ENCODE measurements at regions not wholly inside any gene's neighbourhood (a gene's known extent, or its start where the extent isn't known, plus 50 kb on each side); places are given as distances from the start of the nearest gene placed in this dataset.
"Not testable (repeated sequence)": the region's sequence is repeated elsewhere in the genome, so short reads cannot be mapped to it uniquely, and the experiment has no call there.

DNA sequence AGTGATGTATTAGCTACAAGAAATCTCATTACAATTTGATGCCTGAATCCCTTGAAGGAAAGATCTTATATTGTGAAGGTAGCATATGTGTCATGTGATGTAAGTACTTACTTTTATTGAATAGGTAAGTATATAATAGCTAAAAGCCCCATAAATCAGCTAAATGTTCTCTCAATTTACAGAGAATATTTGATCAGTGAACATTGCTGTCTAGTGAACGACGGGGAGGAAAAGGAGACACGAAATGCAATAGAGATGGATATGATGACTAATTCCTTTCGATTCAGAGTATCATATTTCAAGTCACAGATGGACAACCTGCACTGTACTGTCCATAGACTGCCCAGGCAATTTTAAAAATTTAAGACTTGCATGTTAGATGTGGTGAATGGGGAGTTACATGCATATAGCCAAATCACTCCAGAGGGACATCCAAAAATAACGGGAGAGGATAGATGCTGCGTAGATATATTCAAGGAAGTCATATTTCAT, 462.1 kb upstream of the CDIN1 start:
- DNase-seq = no peak

DNA sequence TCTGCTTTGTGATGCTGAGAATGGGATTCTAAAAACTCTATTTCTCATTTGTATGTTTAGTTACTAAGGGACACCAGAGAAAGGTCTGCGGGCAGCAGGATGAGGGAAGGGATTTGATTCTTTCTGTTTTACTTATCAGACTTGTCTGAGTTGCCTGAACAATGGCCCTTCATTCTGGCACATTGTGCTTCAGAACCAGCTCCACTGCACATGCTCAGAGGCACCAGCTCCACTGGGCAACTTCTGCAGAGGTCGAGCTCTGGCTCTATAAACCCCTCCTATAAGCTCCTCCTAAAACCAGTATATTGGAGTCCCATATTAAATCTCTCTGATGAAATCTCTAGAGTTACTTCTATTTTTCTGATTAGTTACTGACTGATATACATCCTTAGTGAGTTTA, 453.2 kb upstream of the CDIN1 start:
- no peak for DNase-seq

DNA sequence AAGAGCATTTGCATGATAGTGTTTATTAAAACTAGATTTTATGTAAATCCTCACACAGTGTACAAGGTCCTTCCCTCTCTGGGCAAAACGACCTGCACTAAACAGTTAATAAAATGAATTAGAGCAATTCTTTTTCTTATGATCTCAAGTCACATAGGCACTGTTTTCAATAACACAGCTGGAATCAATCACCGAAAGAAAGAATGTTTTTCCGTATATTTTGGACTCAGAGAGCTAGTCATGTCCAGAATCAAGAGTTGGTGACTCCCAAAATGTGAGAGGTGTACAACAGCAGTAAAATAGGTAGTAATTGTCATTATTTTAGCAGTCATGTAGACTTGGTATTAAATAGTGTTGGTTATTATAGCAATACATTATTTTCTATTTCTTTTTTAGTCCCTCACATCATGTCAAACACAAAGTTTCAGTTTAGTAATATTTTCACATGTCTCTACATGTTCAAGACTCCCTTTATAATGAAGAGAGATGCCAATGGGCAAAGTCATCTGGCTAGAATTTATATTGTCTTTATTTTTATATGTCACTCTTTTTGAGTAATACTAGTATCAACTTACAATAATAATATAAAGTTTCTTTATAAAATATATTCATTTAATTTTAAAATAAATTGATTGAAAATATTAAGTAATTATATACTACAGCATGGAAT, 448.6 kb upstream of the CDIN1 start:
- DNase-seq = no peak

DNA sequence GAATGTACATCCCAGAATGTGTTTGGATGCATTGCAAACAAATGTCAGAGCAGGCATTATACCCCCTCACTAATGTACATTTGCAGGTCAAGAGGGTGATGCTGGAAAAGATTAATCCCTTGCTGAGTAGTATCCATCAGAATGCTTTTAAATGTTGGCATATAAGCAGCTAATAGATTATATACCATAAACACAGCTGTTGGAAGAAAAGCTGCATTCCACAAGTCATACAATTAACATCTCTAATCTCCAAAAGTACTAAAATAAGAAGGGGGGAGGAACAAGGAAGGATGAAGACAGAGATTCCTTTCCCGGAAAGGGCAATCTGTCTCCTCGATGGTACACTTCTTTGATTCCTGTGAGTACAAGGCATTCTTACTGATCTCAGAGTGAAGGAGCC, 445.7 kb upstream of the CDIN1 start:
- DNase-seq = no peak

DNA sequence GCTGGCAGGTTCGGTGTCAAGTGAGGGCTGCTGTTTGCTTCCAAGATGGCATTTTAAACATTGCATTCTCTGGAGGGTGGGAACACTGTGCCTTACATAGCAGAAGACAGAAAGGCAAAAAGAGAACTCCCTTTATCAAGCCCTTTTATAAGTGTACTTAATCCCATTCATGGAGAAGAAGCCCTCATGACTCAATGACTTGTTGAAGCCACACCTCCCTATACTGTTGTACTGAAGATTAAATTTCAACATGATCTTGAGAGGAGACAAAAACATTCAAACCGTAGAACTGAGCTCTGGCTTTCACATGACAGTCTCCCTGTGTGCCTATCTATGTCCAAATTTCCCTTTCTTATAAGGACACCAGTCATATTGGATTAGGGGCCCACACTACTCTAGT, 443.4 kb upstream of the CDIN1 start:
- DNase-seq = no peak

DNA sequence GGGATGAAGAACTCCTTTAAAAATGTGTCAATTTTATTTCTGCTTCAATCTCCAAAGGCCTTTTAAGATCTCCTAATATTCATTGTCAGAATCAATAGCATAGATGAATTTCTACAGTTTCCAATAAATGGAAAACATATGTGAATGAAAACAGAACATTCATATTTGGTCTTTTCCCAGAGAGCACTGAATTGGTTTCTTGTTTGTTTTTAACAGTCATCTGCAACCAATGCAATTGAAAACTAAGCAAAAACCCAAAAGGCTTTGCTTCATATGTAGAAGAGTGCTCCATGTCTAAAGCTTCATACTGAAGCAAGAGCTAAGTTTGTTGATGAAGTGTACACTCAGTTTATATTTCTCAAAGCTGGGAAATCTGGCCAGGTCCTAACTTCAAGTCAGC, 426.5 kb upstream of the CDIN1 start:
- no peak for DNase-seq

DNA sequence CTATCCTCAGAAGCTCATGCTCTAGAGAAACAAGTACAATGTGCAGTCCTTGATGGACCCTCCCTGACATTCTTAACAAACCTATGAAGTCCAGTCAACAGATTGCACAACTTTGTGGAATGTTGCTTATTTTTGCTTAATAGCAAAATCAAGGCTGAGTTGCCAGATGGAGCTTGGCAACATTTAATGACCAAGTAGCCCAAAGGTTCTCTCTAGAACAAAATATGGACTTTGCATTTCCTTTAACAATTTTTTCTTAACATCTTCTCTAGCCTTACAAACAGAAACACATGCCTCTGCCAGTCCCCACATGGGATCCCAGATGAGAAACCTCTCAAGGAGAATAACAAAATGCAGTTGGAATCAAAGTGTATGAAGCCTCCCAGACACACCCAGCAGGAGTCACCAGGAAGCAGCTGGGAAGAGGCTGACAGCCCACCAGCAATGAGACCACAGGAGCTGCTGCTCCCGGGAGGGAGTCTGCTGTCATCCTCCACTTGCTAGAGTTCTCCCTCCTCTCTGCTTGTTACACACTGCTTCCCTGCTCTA, 422.5 kb upstream of the CDIN1 start:
- no peak for DNase-seq

DNA sequence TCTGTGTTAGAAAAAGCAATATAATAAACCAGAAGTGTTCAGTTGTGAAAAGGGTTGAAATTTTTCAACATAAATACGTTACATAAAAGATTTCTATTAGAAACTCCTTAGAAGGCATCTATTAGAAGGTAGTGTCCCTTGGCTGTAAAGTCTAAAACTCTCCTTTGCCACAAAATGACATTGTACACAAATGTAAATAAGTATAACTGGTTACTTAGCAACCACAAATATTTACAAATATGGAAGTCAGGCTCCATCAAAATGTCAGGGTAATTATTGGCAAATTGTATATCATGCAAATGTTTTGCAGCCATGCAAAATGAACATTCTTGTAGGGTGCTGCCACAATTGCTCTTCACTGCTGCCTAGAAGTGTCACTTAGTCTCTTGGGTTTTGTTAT, 419.1 kb upstream of the CDIN1 start:
- DNase-seq = no peak

DNA sequence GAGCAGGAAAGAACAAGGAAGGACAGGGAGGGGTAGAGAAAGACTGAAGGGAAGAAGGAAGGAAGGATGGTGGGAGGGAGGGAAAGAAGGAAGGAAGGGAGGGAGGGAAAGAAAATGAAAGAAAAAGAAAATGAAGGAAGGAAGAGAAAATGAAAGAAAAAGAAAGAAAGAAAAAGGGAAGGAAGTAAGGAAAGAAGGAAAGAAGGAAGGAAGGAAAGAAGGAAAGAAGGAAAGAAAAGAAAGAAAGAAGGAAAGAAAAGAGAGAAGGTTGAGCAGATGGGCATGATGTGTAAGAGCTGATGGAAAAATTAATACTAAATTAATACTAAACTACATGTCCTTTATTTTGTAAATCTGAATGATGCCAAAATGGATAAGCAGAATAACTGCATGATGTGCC, 418.3 kb upstream of the CDIN1 start:
- no peak for DNase-seq

DNA sequence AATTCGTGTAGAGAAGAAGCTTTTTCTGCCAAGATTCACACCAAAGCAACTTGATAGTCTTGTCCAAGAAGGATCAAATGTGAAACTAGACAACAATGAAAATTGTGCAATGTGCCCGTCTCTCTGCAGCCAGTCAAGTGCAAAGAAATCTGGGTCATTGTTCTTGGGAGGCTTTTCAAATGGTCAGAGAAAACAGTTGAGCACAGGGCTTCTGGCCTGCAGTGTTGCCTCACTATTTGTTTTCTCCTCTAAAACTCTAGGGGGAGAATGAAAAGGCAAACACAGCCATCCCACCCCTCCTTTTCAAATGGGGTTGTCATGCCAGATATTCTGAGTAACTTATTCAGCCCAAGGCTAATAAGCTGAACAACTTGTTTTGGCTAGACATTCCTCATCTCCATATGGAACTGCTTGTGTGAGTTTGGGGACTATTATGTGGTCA, 417.6 kb upstream of the CDIN1 start:
- no peak for DNase-seq

DNA sequence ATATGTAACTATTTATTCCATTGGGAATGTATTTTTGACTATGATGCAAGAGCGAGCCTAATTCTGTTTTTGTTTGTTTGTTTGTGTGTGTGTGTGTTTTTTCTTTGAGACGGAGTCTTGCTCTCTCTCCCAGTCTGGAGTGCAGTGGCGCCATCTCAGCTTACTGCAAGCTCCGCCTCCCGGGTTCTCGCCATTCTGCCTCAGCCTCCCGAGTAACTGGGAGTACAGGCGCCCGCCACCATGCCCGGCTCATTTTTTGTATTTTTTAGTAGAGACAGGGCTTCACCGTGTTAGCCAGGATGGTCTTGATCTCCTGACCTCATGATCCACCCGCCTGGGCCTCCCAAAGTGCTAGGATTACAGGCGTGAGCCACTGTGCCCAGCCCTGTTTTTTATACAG, 415.4 kb upstream of the CDIN1 start:
- DNase-seq = not testable (repeated sequence)

DNA sequence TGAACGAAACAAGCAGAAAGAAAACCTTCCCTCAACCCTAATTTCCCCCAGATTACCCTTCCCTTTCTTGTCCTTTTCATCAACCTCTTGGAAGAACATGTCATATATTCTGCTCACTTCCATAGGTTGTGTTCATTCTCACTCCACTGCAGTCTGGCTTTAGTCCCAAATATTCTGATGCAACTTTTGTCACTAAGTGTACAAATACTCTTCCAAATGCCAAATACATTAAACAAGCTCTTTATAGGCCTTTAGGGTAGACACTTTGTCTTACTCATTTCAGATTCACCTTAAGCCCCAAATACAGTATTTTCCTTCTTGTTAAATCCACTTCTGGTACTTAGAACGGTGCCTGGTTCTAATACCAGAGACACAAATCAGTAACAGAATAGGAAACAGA, 406.5 kb upstream of the CDIN1 start:
- no peak for DNase-seq

DNA sequence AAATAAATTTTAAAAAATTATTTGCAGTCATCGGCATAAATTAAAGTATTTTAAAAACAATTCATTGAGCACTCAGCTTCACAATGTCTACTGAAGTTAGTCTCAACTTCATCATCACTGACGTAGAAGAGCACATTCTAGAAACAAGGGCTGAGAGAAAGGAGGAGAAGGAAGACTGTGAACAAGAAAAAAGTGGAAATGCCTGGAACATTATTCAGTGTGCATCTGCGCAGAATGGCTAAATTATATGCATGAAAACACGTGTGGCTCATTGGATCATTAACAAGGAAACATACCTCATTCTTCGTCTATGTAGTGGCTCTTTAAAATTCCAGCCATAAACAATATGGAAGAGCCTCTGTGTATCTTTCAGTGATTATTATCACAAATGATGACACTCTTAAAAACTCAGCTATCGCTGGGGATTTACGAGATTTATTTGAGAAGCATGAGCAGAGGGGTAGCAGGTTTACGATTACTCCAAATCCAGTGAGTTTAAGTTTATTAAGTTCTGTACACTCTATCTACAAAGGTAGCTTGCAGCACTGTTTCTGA, 404.2 kb upstream of the CDIN1 start:
- no peak for DNase-seq

DNA sequence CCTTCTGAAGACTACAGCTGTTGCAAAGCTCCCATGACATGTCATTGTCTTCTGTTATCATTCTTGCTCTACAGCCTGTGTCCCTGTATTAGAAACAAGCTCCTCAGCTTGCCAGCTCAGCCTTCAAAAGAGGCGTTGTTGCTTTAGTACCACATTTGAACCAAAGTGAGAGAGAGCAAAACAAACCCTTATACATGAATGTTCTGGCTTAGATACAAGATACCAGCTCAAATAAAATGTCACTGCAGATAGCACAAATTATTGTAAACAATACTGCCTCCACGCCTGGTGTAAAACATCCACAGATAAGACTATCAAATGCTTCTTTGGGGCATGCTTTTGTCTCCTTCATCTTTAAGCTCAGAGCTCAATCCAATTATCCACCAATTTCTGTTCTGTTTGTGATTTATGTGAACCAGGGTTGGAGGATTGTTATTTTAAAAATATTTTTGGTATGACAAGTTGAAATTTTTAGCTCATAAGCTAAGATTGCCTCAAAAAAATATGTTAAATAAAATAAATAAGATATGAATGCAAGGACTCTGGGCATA, 403.6 kb upstream of the CDIN1 start:
- DNase-seq = no peak

DNA sequence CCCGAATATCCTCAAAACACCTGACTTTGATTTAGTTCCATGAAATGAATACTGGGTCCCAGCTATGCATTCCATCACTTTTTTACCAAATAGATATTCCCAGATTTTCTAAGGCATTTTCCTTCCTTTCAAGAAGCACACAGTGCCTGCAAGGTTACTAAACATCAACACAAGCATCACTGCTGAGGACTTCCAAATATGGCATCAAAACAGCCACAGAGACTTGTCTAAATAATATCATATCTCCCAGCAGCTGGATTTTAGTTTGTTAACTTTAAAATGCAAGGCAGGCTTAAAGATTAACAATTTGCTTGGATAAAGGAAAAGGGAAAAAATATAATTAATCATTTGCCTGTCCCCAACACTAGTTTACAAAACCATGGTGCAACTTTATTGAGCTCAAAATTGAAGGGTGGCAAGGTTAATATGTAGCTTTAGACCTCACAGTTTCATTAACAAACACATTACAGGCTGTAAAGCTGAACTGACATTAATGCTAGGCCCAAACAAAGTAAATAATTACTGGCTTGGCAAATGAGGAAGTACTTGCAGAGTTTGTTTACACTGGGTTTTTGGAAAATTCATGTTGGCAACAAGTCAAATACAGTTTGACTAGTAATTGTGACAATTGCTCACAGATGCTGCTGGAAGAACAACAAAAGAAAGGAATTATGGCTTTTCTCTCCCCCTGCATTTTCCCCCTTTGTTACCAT, 401.7 kb upstream of the CDIN1 start:
- no peak for DNase-seq

DNA sequence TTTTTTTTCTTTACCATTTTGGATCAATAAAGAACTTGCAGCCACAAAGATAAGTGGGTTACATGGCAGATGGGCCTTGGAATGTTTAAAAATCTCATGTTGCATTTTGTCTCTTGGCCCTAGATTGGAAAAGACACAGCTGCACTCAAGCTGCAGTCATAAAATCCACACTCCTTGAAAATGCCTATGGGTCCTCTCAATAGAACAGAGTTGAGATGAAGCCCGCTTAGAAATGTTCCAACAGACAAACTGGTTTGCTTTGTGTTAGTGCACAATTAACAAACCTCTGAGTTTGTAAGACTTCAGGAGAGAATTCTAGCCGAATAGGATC, 401.2 kb upstream of the CDIN1 start:
- DNase-seq = no peak

DNA sequence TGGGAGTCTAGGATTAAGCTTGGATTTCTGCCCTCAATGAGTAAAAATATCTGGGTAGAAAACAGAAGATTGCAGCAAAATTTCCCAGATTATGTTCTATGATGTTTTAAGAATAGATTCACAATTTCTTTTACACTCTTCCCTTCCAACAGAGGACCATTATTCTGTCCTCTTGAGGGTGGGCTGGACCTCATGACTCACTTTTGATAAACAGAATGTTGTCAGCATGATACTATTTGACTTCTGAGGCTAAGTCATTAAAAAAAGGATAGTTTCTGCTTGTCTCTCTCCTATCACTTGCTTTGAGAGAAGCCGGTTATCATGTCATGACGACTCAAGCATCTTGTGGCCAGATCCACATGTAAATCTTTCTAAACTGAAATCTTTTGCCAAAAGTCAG, 396.2 kb upstream of the CDIN1 start:
- DNase-seq = no peak

DNA sequence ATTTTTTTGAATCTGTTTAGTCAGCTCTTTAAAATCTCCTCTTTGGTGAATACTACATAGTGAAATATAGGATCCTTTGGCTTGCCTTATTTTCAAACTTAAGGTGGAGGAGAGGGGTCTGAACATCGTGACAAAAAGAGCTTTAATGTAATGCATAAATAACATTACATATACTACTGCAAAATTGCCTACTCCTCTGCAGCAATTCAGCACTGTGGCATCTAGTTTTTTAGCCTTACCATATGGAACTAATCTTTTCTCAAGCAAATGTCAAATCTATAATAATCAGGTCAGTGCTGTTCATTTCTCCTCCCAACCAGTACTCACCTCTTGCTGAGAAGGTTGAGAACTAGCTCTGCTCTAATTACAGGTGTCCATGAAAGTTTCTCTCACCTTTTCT, 394.0 kb upstream of the CDIN1 start:
- DNase-seq = no peak

DNA sequence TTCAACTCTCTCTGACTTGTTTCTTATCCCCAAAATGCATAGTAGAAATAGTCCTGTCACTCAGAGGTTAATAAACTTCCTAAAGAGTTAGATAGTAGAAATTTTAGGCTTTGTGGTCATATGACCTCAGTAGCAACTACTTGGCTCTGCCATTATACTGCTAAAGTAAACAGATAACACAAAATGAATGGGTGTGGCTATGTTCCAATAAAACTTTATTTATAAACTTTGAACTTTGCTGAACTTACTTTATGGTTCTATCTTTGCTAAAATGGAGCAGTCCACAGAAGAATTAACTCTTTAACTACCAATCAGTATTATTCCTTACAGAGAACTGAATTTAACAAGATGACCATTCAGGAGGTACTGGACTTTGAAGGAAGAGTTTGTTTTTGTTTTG, 393.6 kb upstream of the CDIN1 start:
- no peak for DNase-seq

DNA sequence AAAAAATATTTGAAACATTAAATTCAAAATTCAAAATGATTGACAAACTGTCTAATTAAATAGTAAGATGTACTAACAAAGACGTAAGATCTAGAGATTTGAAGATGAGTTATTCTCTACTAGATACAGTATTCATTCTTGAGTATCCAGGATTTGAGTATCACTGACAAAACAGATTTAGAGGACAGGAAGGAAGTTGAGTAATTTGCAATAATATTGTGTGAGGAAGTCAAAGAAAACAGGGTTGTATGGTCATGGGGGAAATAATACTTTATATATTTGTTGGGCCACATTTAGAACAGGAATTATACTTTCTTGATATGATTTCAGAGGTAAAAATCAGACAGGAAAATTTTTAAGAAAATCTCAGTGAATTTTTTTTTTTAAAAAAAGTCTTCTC, 393.1 kb upstream of the CDIN1 start:
- no peak for DNase-seq

DNA sequence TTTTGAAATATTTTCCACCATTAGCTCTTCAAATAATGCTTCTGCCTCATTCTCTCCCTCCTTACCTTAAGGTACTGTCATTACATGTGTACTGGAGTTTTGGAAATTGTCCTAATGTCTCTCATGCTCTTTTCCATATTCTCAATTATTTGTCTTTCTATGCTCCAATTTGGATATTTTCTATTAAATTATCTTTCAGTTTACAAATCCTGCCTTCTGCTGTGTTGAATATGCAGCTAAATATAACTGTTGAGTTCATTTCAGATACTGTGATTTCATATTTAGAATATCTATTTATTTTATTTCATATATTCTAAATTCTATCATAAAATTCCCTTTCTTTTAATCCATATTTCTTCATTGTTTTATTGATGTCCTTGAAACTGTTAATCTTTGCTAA, 388.0 kb upstream of the CDIN1 start:
- no peak for DNase-seq

DNA sequence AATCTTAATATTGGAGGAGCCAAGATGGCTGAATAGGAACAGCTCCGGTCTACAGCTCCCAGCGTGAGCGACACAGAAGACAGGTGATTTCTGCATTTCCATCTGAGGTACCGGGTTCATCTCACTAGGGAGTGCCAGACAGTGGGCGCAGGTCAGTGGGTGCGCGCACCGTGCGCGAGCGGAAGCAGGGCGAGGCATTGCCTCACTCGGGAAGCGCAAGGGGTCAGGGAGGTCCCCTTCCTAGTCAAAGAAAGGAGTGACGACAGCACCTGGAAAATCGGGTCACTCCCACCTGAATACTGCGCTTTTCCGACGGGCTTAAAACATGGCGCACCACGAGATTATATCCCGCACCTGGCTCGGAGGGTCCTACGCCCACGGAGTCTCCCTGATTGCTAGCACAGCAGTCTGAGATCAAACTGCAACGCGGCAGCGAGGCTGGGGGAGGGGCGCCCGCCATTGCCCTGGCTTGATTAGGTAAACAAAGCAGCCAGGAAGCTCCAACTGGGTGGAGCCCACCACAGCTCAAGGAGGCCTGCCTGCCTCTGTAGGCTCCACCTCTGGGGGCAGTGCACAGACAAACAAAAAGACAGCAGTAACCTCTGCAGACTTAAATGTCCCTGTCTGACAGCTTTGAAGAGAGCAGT, 383.9 kb upstream of the CDIN1 start:
- DNase-seq = not testable (repeated sequence)

DNA sequence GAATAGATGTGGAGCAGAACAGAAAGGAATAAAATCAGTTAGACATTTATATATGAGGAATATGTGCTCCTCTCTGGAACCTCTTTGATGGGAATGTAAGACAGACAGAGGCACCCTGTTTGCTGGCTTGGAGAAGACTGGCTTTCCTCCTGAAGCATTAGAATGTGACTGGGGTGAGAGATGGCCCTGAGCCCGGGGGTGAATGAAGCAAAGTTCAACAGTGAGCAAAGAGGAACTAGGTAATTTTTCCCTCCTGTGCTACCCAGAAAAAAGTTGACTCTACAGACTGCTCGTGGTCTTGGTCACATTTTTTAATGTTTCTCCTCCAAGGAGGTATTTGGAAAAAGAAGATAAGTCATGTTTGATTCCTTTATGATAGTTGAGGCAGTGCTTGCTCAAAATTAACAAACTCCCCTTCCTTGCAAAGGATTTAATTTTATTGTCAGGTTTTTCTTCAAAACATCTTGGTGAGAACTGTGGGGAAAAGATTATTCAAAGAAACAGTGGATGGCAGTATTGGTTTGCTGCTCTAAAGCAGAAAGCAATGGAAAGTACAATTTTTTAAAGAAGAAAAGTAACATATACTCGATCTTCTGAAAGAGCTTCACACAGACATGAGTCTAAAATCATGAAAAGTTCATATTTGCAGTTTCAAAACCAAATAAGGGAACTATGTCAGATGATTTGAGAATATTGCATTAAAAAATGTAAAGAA, 370.4 kb upstream of the CDIN1 start:
- no peak for DNase-seq

All from NCI-H2171 (cell line).